GM12878 (cell line): ENCODE measurements at regions not wholly inside any gene's neighbourhood (a gene's known extent, or its start where the extent isn't known, plus 50 kb on each side); places are given as distances from the start of the nearest gene placed in this dataset.

Source experiments
- ATAC-seq: fragments of 200-7000 bp; cut with Tn5 transposase; 3 replicates; pipeline ENCODE4 v1.9.1; 2020; ENCODE audit warnings: mild to moderate bottlenecking, moderate library complexity
- BruUV-seq: library from RNA; stranded (reverse); fragments of 400-500 nt; replicated peaks from 2 replicates; lab custom pipeline; 2021; lab: Mats Ljungman, UMichigan
- CTCF ChIA-PET: fragments of 300-600 bp; sonication (Branson Sonifier 250); formaldehyde crosslinking; extraction: SDS; loops from one replicate; lab custom pipeline; 2021; ENCODE audit warnings: inconsistent platforms; lab: Yijun Ruan, JAX
- POLR2A ChIA-PET: fragments of 350-600 bp; formaldehyde crosslinking; extraction: SDS; loops from one replicate; lab custom pipeline; 2021; ENCODE audit warnings: inconsistent platforms; lab: Charles Lee
- RAD21 ChIA-PET: fragments of 300-600 bp; sonication (Branson Sonifier 250); formaldehyde crosslinking; loops from one replicate; lab custom pipeline; 2023; ENCODE audit warnings: antibody characterized with exemption; ENCODE audit not compliant: unreplicated experiment; lab: Charles Lee
- SMC1A ChIA-PET: fragments of 300-600 bp; sonication (Branson Sonifier 250); formaldehyde crosslinking; loops from one replicate; lab custom pipeline; 2023; ENCODE audit not compliant: unreplicated experiment, uncharacterized antibody; lab: Charles Lee
- DNase-seq: peaks from one replicate; pipeline ENCODE4 v3.0.0-alpha.2; 2011; ENCODE audit warnings: low read depth, low spot score
- FAIRE-seq: peaks from 3 replicates; lab custom pipeline; 2011; peaks lifted over from hg19 to GRCh38; lab: Jason Lieb, UNC
- H2AFZ ChIP-seq: 2 replicates; pipeline ENCODE4 v1.6.0; 2011; ENCODE audit warnings: low read depth, low read length, control low read depth; ENCODE audit not compliant: control insufficient read depth
- H3K27ac ChIP-seq: 2 replicates; pipeline ENCODE4 v1.5.1; 2011; ENCODE audit warnings: control low read depth; ENCODE audit not compliant: control insufficient read depth, insufficient read depth
- H3K27me3 ChIP-seq, 2 experiments: replicated peaks in 1 of 2; 2 replicates each; pipeline versions ENCODE4 v1.6.0 to v1.6.1; 2011; ENCODE audit warnings: low read length in 1 of 2; ENCODE audit not compliant: control insufficient read depth in 2 of 2, insufficient read depth in 2 of 2
- H3K36me3 ChIP-seq, 2 experiments: 2 replicates each; pipeline ENCODE4 v1.5.1; 2011; ENCODE audit warnings: low read length in 1 of 2; ENCODE audit not compliant: control insufficient read depth in 2 of 2, insufficient read depth in 2 of 2
- H3K4me1 ChIP-seq: 2 replicates; pipeline ENCODE4 v1.6.1; 2011; ENCODE audit warnings: mild to moderate bottlenecking, low read length, moderate library complexity, mixed read lengths; ENCODE audit not compliant: control insufficient read depth, insufficient read depth
- H3K4me2 ChIP-seq: 2 replicates; pipeline ENCODE4 v1.6.0; 2011; ENCODE audit warnings: control low read depth; ENCODE audit not compliant: control insufficient read depth, insufficient read depth
- H3K4me3 ChIP-seq: fragments of 200-600 bp; sonication (generic); 2 replicates; pipeline ENCODE4 v1.5.1; 2016
- H3K79me2 ChIP-seq: 2 replicates; pipeline ENCODE4 v1.6.0; 2011; ENCODE audit warnings: low read length; ENCODE audit not compliant: control insufficient read depth, insufficient read depth
- H3K9ac ChIP-seq: 2 replicates; pipeline ENCODE4 v1.8.0; 2011; ENCODE audit warnings: low read length, control low read depth, mixed read lengths; ENCODE audit not compliant: control insufficient read depth, insufficient read depth
- H3K9me3 ChIP-seq: replicated peaks from 3 replicates; pipeline ENCODE4 v1.5.1; 2011; ENCODE audit warnings: mild to moderate bottlenecking, low read length; ENCODE audit not compliant: control insufficient read depth, insufficient read depth
- H4K20me1 ChIP-seq: 2 replicates; pipeline ENCODE4 v1.6.0; 2011; ENCODE audit not compliant: control insufficient read depth, insufficient read depth
- BRCA1 ChIP-seq: IDR thresholded peaks from 2 replicates; pipeline ENCODE4 v1.6.1; 2011; ENCODE audit warnings: low read depth, low read length, improper control_type of control experiment
- HCFC1 ChIP-seq: fragments of 150-350 bp; IDR thresholded peaks from 2 replicates; pipeline ENCODE4 v1.6.1; 2014; ENCODE audit warnings: low read length
- LARP7 ChIP-seq: fragments of 450-650 bp; IDR thresholded peaks from 2 replicates; pipeline ENCODE4 v1.6.1; 2017; ENCODE audit warnings: mild to moderate bottlenecking
- NFYB ChIP-seq: IDR thresholded peaks from 2 replicates; pipeline ENCODE4 v1.6.1; 2011; ENCODE audit warnings: low read depth, mild to moderate bottlenecking, low read length, improper control_type of control experiment, moderate library complexity; ENCODE audit not compliant: insufficient read depth
- SMC3 ChIP-seq: IDR thresholded peaks from 2 replicates; pipeline ENCODE4 v1.6.1; 2011; ENCODE audit warnings: low read length, improper control_type of control experiment, borderline replicate concordance
- SUPT20H ChIP-seq: IDR thresholded peaks from 2 replicates; pipeline ENCODE4 v1.6.1; 2011; ENCODE audit warnings: low read depth, mild to moderate bottlenecking, low read length, moderate library complexity, borderline replicate concordance; ENCODE audit not compliant: control insufficient read depth
- ZBTB11 ChIP-seq: fragments of 450-650 bp; formaldehyde crosslinking; IDR thresholded peaks from 2 replicates; pipeline ENCODE4 v1.5.0; 2022; ENCODE audit warnings: mild to moderate bottlenecking, missing genetic modification characterization
- ZNF592 ChIP-seq: fragments of 450-650 bp; IDR thresholded peaks from 2 replicates; pipeline ENCODE4 v1.6.1; 2017; ENCODE audit warnings: mild to moderate bottlenecking, moderate library complexity
- ZSCAN29 ChIP-seq: fragments of 450-650 bp; IDR thresholded peaks from 2 replicates; pipeline ENCODE4 v1.6.1; 2017; ENCODE audit warnings: mild to moderate bottlenecking, moderate library complexity
- WGBS: methylation state at CpG from one replicate; pipeline ENCODE4 v1.1.6; 2016; ENCODE audit warnings: low lambda C conversion rate; ENCODE audit not compliant: insufficient replicate concordance, insufficient coverage; ENCODE audit errors: missing lambda C conversion rate; 5-methylcytosine and 5-hydroxymethylcytosine counted together
- in situ Hi-C: fragments of 300-500 bp; cut with MboI; formaldehyde crosslinking; loops from 9 replicates; pipeline ENCODE4 v1.14.3; 2018; ENCODE audit warnings: mixed read lengths
- intact Hi-C: fragments of 100-400 bp; cut with micrococcal nuclease; formaldehyde crosslinking; loops from one replicate; pipeline ENCODE4 v1.14.2; 2022; ENCODE audit not compliant: unreplicated experiment

GRCh38 chr15:98403569-98403968, 244.8 kb upstream of the IGF1R start:
- H3K27me3 ChIP-seq = no peaks in the 10 kb centered on the region
- no peaks in the 10 kb centered on the region for H3K79me2 ChIP-seq
- no peaks in the 10 kb centered on the region for H4K20me1 ChIP-seq
- RAD21 ChIA-PET = no interaction called here
- no peak for TF ChIP-seq ZSCAN29
- TF ChIP-seq SUPT20H = no peak
- TF ChIP-seq NFYB = no peak
- no peaks in the 10 kb centered on the region for H3K9me3 ChIP-seq
- intact Hi-C loops = no loop called here
- no peak for ATAC-seq
- H2AFZ ChIP-seq = no peak overlapping the region
- no peak for DNase-seq
- no TSS peak for BruUV-seq
- no peaks in the 10 kb centered on the region for H3K4me1 ChIP-seq
- POLR2A ChIA-PET = no interaction called here
- no peaks in the 10 kb centered on the region for H3K36me3 ChIP-seq
- no peak overlapping the region for H3K4me3 ChIP-seq
- no peak overlapping the region for H3K4me2 ChIP-seq
- FAIRE-seq = no peak
- in situ Hi-C loops = no loop called here
- SMC1A ChIA-PET = no interaction called here
- H3K9ac ChIP-seq = no peak overlapping the region
- 49% methylated on average over 13 of the region's 13 CpGs for WGBS
- CTCF ChIA-PET = no interaction called here
- H3K27ac ChIP-seq = no peak overlapping the region

- Histone ChIP-seq H3K4me2 (no peak overlapping the region), H2AFZ (no peak overlapping the region), H3K9me3 (no peaks in the 10 kb centered on the region), H3K27ac (no peak overlapping the region), H3K27me3 (no peaks in the 10 kb centered on the region), H4K20me1 (no peaks in the 10 kb centered on the region), H3K4me3 (no peak overlapping the region), H3K79me2 (no peaks in the 10 kb centered on the region), H3K9ac (no peak overlapping the region), H3K4me1 (no peaks in the 10 kb centered on the region), H3K36me3 (no peaks in the 10 kb centered on the region)
- WGBS = 17% methylated on average over 2 of the region's 2 CpGs
- ChIA-PET SMC1A (no interaction called here), RAD21 (no interaction called here), CTCF (no interaction called here), POLR2A (no interaction called here)
- DNase-seq (no peak), FAIRE-seq (no peak), ATAC-seq (peak; percentile 24; the same call in 1 of the 3 replicates)
- intact Hi-C loops = no loop called here
- in situ Hi-C loops = no loop called here
- BruUV-seq = no TSS peak
- TF ChIP-seq ZBTB11 (CRISPR knock-in tag) = no peak
- TF ChIP-seq ZNF592 = no peak
- no peak for TF ChIP-seq BRCA1
- no peak for TF ChIP-seq SMC3
- TF ChIP-seq HCFC1 = no peak
- TF ChIP-seq LARP7 = no peak
These were observed 243.3 kb upstream of the IGF1R start for GRCh38 chr15:98405013-98405412.
